ENCODE measurements at regions not wholly inside any gene's neighbourhood (a gene's known extent, or its start where the extent isn't known, plus 50 kb on each side); places are given as distances from the start of the nearest gene placed in this dataset.

DNA sequence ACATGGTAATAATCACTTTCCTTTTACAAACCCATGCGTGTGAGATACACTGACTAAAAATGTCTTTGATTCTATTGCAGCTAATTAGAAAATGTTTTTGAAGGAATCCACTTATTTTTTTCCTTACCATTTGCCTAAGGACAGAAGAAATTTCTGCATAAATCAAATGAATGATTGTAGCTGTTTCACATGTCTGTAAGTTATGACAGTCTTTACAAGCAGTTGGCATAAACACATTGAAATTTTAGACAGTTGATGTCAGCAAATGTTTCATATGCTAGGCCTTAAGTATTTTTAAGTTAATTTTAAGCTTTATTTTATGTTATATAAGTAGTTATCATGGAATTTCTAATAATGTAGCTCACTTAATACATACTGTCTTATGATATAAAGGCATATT is 598.4 kb upstream of the SLITRK6 start:
- TF ChIP-seq SIN3A (IDR thresholded peaks at IDR 0.05; ENCODE audit: borderline replicate concordance, insufficient read depth, low read length) (no peak), TAF1 (IDR thresholded peaks at IDR 0.05; ENCODE audit: borderline replicate concordance, insufficient read depth, low read length) (no peak), POLR2AphosphoS5 (IDR thresholded peaks at IDR 0.05; ENCODE audit: low read depth, low read length) (no peak), FOXP2 (optimal IDR thresholded peaks at IDR 0.05; ENCODE audit: borderline replicate concordance, extremely low read depth, extremely low read length, insufficient read depth) (no peak)
- TF ChIP-seq, protein P1, sequence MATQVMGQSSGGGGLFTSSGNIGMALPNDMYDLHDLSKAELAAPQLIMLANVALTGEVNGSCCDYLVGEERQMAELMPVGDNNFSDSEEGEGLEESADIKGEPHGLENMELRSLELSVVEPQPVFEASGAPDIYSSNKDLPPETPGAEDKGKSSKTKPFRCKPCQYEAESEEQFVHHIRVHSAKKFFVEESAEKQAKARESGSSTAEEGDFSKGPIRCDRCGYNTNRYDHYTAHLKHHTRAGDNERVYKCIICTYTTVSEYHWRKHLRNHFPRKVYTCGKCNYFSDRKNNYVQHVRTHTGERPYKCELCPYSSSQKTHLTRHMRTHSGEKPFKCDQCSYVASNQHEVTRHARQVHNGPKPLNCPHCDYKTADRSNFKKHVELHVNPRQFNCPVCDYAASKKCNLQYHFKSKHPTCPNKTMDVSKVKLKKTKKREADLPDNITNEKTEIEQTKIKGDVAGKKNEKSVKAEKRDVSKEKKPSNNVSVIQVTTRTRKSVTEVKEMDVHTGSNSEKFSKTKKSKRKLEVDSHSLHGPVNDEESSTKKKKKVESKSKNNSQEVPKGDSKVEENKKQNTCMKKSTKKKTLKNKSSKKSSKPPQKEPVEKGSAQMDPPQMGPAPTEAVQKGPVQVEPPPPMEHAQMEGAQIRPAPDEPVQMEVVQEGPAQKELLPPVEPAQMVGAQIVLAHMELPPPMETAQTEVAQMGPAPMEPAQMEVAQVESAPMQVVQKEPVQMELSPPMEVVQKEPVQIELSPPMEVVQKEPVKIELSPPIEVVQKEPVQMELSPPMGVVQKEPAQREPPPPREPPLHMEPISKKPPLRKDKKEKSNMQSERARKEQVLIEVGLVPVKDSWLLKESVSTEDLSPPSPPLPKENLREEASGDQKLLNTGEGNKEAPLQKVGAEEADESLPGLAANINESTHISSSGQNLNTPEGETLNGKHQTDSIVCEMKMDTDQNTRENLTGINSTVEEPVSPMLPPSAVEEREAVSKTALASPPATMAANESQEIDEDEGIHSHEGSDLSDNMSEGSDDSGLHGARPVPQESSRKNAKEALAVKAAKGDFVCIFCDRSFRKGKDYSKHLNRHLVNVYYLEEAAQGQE (IDR thresholded peaks at IDR 0.05; ENCODE audit: insufficient read depth in 1 of 2, low read depth in 2 of 2, low read length in 2 of 2), result no peak

DNA sequence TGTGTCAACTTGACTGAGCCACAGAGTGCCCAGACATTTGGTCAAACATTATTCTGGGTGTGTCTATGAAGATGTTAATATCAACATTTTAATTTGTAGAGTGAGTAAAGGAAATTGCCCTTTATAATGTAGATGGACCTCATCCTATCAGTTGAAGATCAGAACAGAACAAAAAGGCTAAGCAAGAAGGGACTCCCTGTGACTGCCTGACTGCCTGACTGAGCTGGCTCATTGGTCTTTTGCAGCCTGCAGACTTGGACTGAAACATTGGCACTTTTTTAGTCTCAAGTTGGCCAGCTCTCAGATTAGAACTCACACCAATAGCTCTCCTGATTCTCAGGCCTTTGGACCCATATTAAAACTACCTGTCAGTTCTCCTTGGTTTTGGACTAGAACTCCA is 600.4 kb upstream of the SLITRK6 start:
- TF ChIP-seq FOXP2 (optimal IDR thresholded peaks at IDR 0.05; ENCODE audit: borderline replicate concordance, extremely low read depth, extremely low read length, insufficient read depth) (no peak), TAF1 (IDR thresholded peaks at IDR 0.05; ENCODE audit: borderline replicate concordance, insufficient read depth, low read length) (no peak), SIN3A (IDR thresholded peaks at IDR 0.05; ENCODE audit: borderline replicate concordance, insufficient read depth, low read length) (no peak), POLR2AphosphoS5 (IDR thresholded peaks at IDR 0.05; ENCODE audit: low read depth, low read length) (no peak)
- TF ChIP-seq, protein P1 (IDR thresholded peaks at IDR 0.05; ENCODE audit: insufficient read depth in 1 of 2, low read depth in 2 of 2, low read length in 2 of 2), result no peak

DNA sequence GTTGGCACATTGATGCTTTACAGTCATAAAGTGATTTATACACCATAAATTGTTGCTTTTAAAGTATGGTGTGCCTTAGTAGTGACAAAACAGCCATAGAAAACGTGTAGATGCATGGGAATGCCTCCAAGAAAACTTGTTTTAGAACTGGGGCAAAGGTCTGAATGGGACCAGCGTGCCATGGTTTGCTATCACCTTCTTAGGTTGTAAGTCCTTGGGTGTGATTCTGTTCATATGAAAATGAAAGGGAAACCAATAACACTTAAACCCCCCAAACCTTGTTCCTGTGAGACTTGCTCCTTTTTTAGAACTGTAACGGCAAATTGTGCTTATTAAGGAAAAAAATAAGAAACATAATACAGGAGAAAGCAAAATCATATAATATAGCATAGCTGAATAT is 603.3 kb upstream of the SLITRK6 start:
- no peak for TF ChIP-seq POLR2AphosphoS5 (IDR thresholded peaks at IDR 0.05; ENCODE audit: low read depth, low read length)
- TF ChIP-seq, protein P1 (IDR thresholded peaks at IDR 0.05; ENCODE audit: insufficient read depth in 1 of 2, low read depth in 2 of 2, low read length in 2 of 2), result no peak
- no peak for TF ChIP-seq SIN3A (IDR thresholded peaks at IDR 0.05; ENCODE audit: borderline replicate concordance, insufficient read depth, low read length)
- TF ChIP-seq FOXP2 (optimal IDR thresholded peaks at IDR 0.05; ENCODE audit: borderline replicate concordance, extremely low read depth, extremely low read length, insufficient read depth), result no peak
- no peak for TF ChIP-seq TAF1 (IDR thresholded peaks at IDR 0.05; ENCODE audit: borderline replicate concordance, insufficient read depth, low read length)

DNA sequence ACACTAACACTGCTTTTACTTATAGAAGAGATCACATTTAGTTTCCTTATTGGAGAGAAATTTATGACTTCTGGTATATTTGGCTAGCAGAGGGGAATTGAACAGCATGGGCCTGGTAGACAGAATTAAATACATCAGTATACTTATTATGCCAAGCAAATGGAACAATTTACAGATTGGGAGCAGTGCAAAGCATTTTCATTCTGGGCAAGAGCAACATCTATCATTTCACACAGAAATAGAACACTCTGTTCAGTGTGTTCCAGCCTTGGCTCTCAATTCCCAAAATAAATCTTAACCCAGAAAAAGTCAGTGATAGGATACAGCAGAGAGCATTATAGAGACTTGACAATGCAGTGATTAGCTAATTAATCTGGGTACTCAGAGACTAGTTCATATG is 604.0 kb upstream of the SLITRK6 start:
- TF ChIP-seq, protein P1 (IDR thresholded peaks at IDR 0.05; ENCODE audit: insufficient read depth in 1 of 2, low read depth in 2 of 2, low read length in 2 of 2), result no peak
- TF ChIP-seq SIN3A (IDR thresholded peaks at IDR 0.05; ENCODE audit: borderline replicate concordance, insufficient read depth, low read length), result no peak
- no peak for TF ChIP-seq POLR2AphosphoS5 (IDR thresholded peaks at IDR 0.05; ENCODE audit: low read depth, low read length)
- TF ChIP-seq FOXP2 (optimal IDR thresholded peaks at IDR 0.05; ENCODE audit: borderline replicate concordance, extremely low read depth, extremely low read length, insufficient read depth), result no peak
- no peak for TF ChIP-seq TAF1 (IDR thresholded peaks at IDR 0.05; ENCODE audit: borderline replicate concordance, insufficient read depth, low read length)
